ENCODE measurements at regions not wholly inside any gene's neighbourhood (a gene's known extent, or its start where the extent isn't known, plus 50 kb on each side); places are given as distances from the start of the nearest gene placed in this dataset.
"Not testable (repeated sequence)": the region's sequence is repeated elsewhere in the genome, so short reads cannot be mapped to it uniquely, and the experiment has no call there.

GRCh38 chr22:35160268-35160667 lies 94.3 kb downstream of the ISX start:
- H3K9me3 ChIP-seq (ENCODE audit: control insufficient read depth, insufficient read depth, low read depth, low read length) = no peaks in the 10 kb centered on the region
- no peaks in the 10 kb centered on the region for H3K4me1 ChIP-seq (ENCODE audit: control insufficient read depth, insufficient read depth, low read length)
- no peak overlapping the region for H3K4me3 ChIP-seq (ENCODE audit: low read depth, low read length)
- CTCF ChIA-PET = interaction anchor here (0.6 to 3.7 kb wide), 2 partner anchors 10 to 22 kb away, joined by 4 to 18 read pairs; no protein-coding TSS in a partner anchor
- no peak for TF ChIP-seq ZEB2 (tag by site-specific recombination; IDR thresholded peaks at IDR 0.05)
- no peak for TF ChIP-seq ZNF473 (tag by site-specific recombination; IDR thresholded peaks at IDR 0.05)
- TF ChIP-seq PRDM4 (tag by site-specific recombination; IDR thresholded peaks at IDR 0.05) = no peak
- TF ChIP-seq ZNF335 (tag by site-specific recombination; conservative IDR thresholded peaks at IDR 0.05) = no peak
- TF ChIP-seq ZNF701 (tag by site-specific recombination; IDR thresholded peaks at IDR 0.05) = no peak
- no peak for TF ChIP-seq ZBTB11 (tag by site-specific recombination; conservative IDR thresholded peaks at IDR 0.05; ENCODE audit: low read depth)
- TF ChIP-seq ZBTB26 (tag by site-specific recombination; optimal IDR thresholded peaks at IDR 0.05) = no peak
- TF ChIP-seq ZNF311 (tag by site-specific recombination; IDR thresholded peaks at IDR 0.05; ENCODE audit: borderline replicate concordance) = no peak
- TF ChIP-seq ZNF23 (tag by site-specific recombination; IDR thresholded peaks at IDR 0.05; ENCODE audit: borderline replicate concordance) = no peak
- TF ChIP-seq GLI4 (tag by site-specific recombination; IDR thresholded peaks at IDR 0.05) = no peak
- TF ChIP-seq ZNF223 (tag by site-specific recombination; IDR thresholded peaks at IDR 0.05) = no peak
- no peak for TF ChIP-seq ZNF140 (tag by site-specific recombination; IDR thresholded peaks at IDR 0.05)
- no peak for TF ChIP-seq TSHZ1 (tag by site-specific recombination; IDR thresholded peaks at IDR 0.05; ENCODE audit: borderline replicate concordance)
- TF ChIP-seq ZNF621 (tag by site-specific recombination; IDR thresholded peaks at IDR 0.05) = no peak
- TF ChIP-seq ZNF248 (tag by site-specific recombination; IDR thresholded peaks at IDR 0.05) = no peak
- no peak for TF ChIP-seq PRDM2 (tag by site-specific recombination; IDR thresholded peaks at IDR 0.05; ENCODE audit: borderline replicate concordance)
- TF ChIP-seq SP3 (tag by site-specific recombination; IDR thresholded peaks at IDR 0.05) = no peak
- no peak for TF ChIP-seq ZBTB20 (tag by site-specific recombination; IDR thresholded peaks at IDR 0.05)
- no peak for TF ChIP-seq ZNF19 (tag by site-specific recombination; IDR thresholded peaks at IDR 0.05; ENCODE audit: low read depth)
- no peak overlapping the region for H3K27ac ChIP-seq (ENCODE audit: extremely low read depth, low read depth, low read length)
- H3K36me3 ChIP-seq (ENCODE audit: control insufficient read depth in 2 of 2, insufficient read depth in 1 of 2, low read length in 2 of 2) = peaks cover 0 to 3% of the 10 kb centered on the region in 2 experiments; a peak in 1 of 3 replicates
- POLR2A ChIA-PET = no interaction called here

GRCh38 chr22:35165896-35166295 lies 91.4 kb upstream of the HMGXB4 start:
- H3K36me3 ChIP-seq (ENCODE audit: control insufficient read depth in 2 of 2, insufficient read depth in 1 of 2, low read length in 2 of 2); H3K27ac ChIP-seq (ENCODE audit: extremely low read depth, low read depth, low read length); H3K4me1 ChIP-seq (ENCODE audit: control insufficient read depth, insufficient read depth, low read length); H3K4me3 ChIP-seq (ENCODE audit: low read depth, low read length); POLR2A ChIA-PET; H3K9me3 ChIP-seq (ENCODE audit: control insufficient read depth, insufficient read depth, low read depth, low read length): not testable (repeated sequence)
- CTCF ChIA-PET = interaction anchor here (2.2 to 2.4 kb wide), 2 partner anchors 10 to 15 kb away, joined by 5 to 15 read pairs; no protein-coding TSS in a partner anchor

Data from HEK293 (cell line).